ENCODE measurements at regions not wholly inside any gene's neighbourhood (a gene's known extent, or its start where the extent isn't known, plus 50 kb on each side); places are given as distances from the start of the nearest gene placed in this dataset.

- H3K36me3 ChIP-seq: no peaks in the 10 kb centered on the region
- DNase-seq: no peak
- no peaks in the 10 kb centered on the region for H3K27me3 ChIP-seq
- H3K4me3 ChIP-seq: no peak overlapping the region
- intact Hi-C loops (cut with DNase I): no loop called here
- 75 to 88% methylated on average over 7 of the region's 7 CpGs for WGBS, 2 donors
- FAIRE-seq: no peak
- H3K4me1 ChIP-seq: no peaks in the 10 kb centered on the region
- no peak overlapping the region for H3K27ac ChIP-seq
- H3K9me3 ChIP-seq: no peaks in the 10 kb centered on the region
- no peak for ATAC-seq
- TF ChIP-seq CTCF (IDR thresholded peaks at IDR 0.05): no peak
Measured at GRCh38 chr14:71229875-71230274, 322.6 kb downstream of the PCNX1 start.

- H3K27ac ChIP-seq: no peak overlapping the region
- H3K4me1 ChIP-seq: no peaks in the 10 kb centered on the region
- FAIRE-seq: no peak
- DNase-seq: peak in 1 of 6 donors; percentile 49
- 85 to 94% methylated on average over 11 to 13 of the region's 13 CpGs for WGBS, 2 donors
- H3K4me3 ChIP-seq: no peak overlapping the region
- ATAC-seq: no peak
- intact Hi-C loops (cut with DNase I): no loop called here
- H3K9me3 ChIP-seq: no peaks in the 10 kb centered on the region
- H3K36me3 ChIP-seq: no peaks in the 10 kb centered on the region
- TF ChIP-seq CTCF (IDR thresholded peaks at IDR 0.05): no peak
- H3K27me3 ChIP-seq: no peaks in the 10 kb centered on the region
Measured at GRCh38 chr14:71230897-71231296, 323.6 kb downstream of the PCNX1 start.

GRCh38 chr14:71231521-71232393, 324.5 kb downstream of the PCNX1 start:
- Histone ChIP-seq H3K9me3 (no peaks in the 10 kb centered on the region), H3K4me3 (no peak overlapping the region), H3K27ac (no peak overlapping the region), H3K27me3 (no peaks in the 10 kb centered on the region), H3K36me3 (no peaks in the 10 kb centered on the region), H3K4me1 (no peaks in the 10 kb centered on the region)
- DNase-seq (no peak), ATAC-seq (peak in 1 of 4 donors; percentile 19), FAIRE-seq (no peak)
- 76 to 84% methylated on average over 16 of the region's 16 CpGs for WGBS, 2 donors
- intact Hi-C loops (cut with DNase I): no loop called here
- no peak for TF ChIP-seq CTCF (IDR thresholded peaks at IDR 0.05)

GRCh38 chr14:71232506-71232905, 325.2 kb downstream of the PCNX1 start:
- H3K27me3 ChIP-seq: no peaks in the 10 kb centered on the region
- intact Hi-C loops (cut with DNase I): no loop called here
- no peak for ATAC-seq
- no peak for FAIRE-seq
- no peak overlapping the region for H3K27ac ChIP-seq
- no peaks in the 10 kb centered on the region for H3K36me3 ChIP-seq
- no peak for DNase-seq
- no peaks in the 10 kb centered on the region for H3K4me1 ChIP-seq
- no peaks in the 10 kb centered on the region for H3K9me3 ChIP-seq
- WGBS, 2 donors: 75 to 86% methylated on average over 12 of the region's 12 CpGs
- H3K4me3 ChIP-seq: no peak overlapping the region
- TF ChIP-seq CTCF (IDR thresholded peaks at IDR 0.05): no peak

- peak in 2 of 6 donors; percentile 7 to 42 for DNase-seq
- Histone ChIP-seq H3K36me3 (no peaks in the 10 kb centered on the region), H3K27me3 (no peaks in the 10 kb centered on the region), H3K4me1 (no peaks in the 10 kb centered on the region), H3K27ac (no peak overlapping the region), H3K4me3 (no peak overlapping the region), H3K9me3 (no peaks in the 10 kb centered on the region)
- intact Hi-C loops (cut with DNase I): no loop called here
- peak in 3 of 4 donors; percentile 79 to 87 (median 81) for ATAC-seq
- no peak for FAIRE-seq
- WGBS, 2 donors: 63 to 73% methylated on average over 7 of the region's 7 CpGs
- TF ChIP-seq CTCF (IDR thresholded peaks at IDR 0.05): no peak
Measured at GRCh38 chr14:71235875-71236274, 328.6 kb downstream of the PCNX1 start.
